ENCODE measurements at regions not wholly inside any gene's neighbourhood (a gene's known extent, or its start where the extent isn't known, plus 50 kb on each side); places are given as distances from the start of the nearest gene placed in this dataset.

- DNase-seq: no peak
Measured at GRCh38 chr20:52294106-52294628, 102.6 kb upstream of the ZFP64 start.

- no peak for DNase-seq
Measured at GRCh38 chr20:52291109-52291508, 99.5 kb upstream of the ZFP64 start.

GRCh38 chr20:52290569-52290968 is 99.0 kb upstream of the ZFP64 start:
- DNase-seq: no peak

- DNase-seq: no peak
Measured at GRCh38 chr20:52289956-52290565, 98.5 kb upstream of the ZFP64 start.

GRCh38 chr20:52280407-52280806 is 88.8 kb upstream of the ZFP64 start:
- DNase-seq: no peak

- peak; percentile 4 for DNase-seq
Measured at GRCh38 chr20:52279706-52280105, 88.1 kb upstream of the ZFP64 start.

- DNase-seq: no peak
Measured at GRCh38 chr20:52275181-52275691, 83.7 kb upstream of the ZFP64 start.

GRCh38 chr20:52270696-52271095 is 79.1 kb upstream of the ZFP64 start:
- no peak for DNase-seq

- DNase-seq: no peak
Measured at GRCh38 chr20:52270001-52270606, 78.5 kb upstream of the ZFP64 start.

- DNase-seq: peak; percentile 68
Measured at GRCh38 chr20:52269321-52269720, 77.7 kb upstream of the ZFP64 start.

GRCh38 chr20:52268184-52268749 is 76.7 kb upstream of the ZFP64 start:
- peak; percentile 47 for DNase-seq

GRCh38 chr20:52267418-52267817 is 75.8 kb upstream of the ZFP64 start:
- no peak for DNase-seq

- DNase-seq: no peak
Measured at GRCh38 chr20:52263757-52264156, 72.2 kb upstream of the ZFP64 start.

- no peak for DNase-seq
Measured at GRCh38 chr20:52261792-52262191, 70.2 kb upstream of the ZFP64 start.

GRCh38 chr20:52259295-52259694 is 67.7 kb upstream of the ZFP64 start:
- DNase-seq: no peak

GRCh38 chr20:52256454-52256853 is 64.9 kb upstream of the ZFP64 start:
- DNase-seq: no peak

- no peak for DNase-seq
Measured at GRCh38 chr20:52252664-52253063, 61.1 kb upstream of the ZFP64 start.

- no peak for DNase-seq
Measured at GRCh38 chr20:52251827-52252226, 60.2 kb upstream of the ZFP64 start.

- DNase-seq: no peak
Measured at GRCh38 chr20:52251136-52251700, 59.6 kb upstream of the ZFP64 start.

GRCh38 chr20:52247548-52247947 is 56.0 kb upstream of the ZFP64 start:
- no peak for DNase-seq

- DNase-seq: no peak
Measured at GRCh38 chr20:52246366-52246765, 54.8 kb upstream of the ZFP64 start.

- DNase-seq: no peak
Measured at GRCh38 chr20:52244702-52245101, 53.1 kb upstream of the ZFP64 start.

GRCh38 chr20:52242237-52243230 is 51.0 kb upstream of the ZFP64 start:
- DNase-seq: peak; percentile 36

Data from HCEC 1CT (cell line).